ENCODE measurements at regions not wholly inside any gene's neighbourhood (a gene's known extent, or its start where the extent isn't known, plus 50 kb on each side); places are given as distances from the start of the nearest gene placed in this dataset.

DNA sequence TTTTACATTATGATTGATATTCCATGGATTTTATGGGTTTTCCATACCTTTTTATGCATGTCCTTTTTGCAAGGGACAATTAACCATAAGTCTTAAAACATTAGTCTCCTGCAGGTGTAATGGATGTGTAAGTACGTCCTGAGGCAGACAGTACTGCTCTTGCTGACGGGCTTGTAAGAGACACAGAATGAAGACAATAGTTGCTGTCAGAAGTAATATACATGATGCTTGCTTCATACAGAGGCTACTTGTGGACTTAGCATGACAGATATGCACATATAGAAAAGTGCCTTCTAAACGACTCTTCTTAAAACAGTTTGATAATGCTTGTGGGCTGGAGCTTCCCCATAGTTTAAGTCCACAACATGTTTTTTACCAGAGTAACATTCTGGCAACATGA, 182.7 kb downstream of the SPATA31D1 start:
- Mint-ChIP-seq H3K4me3 (no peak overlapping the region), H3K27ac (no peak overlapping the region)

DNA sequence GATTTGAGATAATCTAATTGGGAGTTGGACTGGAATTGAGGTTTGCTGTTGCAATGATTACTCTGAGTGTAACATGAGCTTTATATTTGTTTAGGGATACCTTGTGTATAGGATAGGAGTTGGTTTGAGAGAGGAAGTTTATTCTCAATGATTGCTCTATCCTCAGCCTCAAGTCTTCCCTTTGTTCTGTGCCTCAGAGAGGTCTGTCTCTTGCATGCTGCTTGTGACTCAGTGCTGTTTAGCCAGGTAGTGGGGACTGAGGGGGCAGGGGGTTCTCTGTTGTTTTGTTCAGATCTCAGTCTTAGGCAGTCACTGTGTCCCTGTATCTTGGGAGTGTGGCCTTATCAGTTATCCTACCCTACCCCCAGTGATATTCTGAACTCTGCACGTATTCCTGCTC, 192.1 kb downstream of the SPATA31D1 start:
- Mint-ChIP-seq H3K27ac (no peak overlapping the region), H3K27me3 (ENCODE audit: low read depth, poor library complexity) (peaks cover 7% of the 10 kb centered on the region)

More for the DNA sequence above, 182.7 kb downstream of the SPATA31D1 start:
- Mint-ChIP-seq H3K9me3 (peaks cover 6% of the 10 kb centered on the region), H3K27me3 (ENCODE audit: low read depth, poor library complexity) (no peaks in the 10 kb centered on the region), H3K36me3 (ENCODE audit: low read depth) (no peaks in the 10 kb centered on the region), H3K4me1 (peaks cover 15% of the 10 kb centered on the region)
- DNase-seq, result no peak
- TF ChIP-seq, protein P1, sequence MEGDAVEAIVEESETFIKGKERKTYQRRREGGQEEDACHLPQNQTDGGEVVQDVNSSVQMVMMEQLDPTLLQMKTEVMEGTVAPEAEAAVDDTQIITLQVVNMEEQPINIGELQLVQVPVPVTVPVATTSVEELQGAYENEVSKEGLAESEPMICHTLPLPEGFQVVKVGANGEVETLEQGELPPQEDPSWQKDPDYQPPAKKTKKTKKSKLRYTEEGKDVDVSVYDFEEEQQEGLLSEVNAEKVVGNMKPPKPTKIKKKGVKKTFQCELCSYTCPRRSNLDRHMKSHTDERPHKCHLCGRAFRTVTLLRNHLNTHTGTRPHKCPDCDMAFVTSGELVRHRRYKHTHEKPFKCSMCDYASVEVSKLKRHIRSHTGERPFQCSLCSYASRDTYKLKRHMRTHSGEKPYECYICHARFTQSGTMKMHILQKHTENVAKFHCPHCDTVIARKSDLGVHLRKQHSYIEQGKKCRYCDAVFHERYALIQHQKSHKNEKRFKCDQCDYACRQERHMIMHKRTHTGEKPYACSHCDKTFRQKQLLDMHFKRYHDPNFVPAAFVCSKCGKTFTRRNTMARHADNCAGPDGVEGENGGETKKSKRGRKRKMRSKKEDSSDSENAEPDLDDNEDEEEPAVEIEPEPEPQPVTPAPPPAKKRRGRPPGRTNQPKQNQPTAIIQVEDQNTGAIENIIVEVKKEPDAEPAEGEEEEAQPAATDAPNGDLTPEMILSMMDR (IDR thresholded peaks at IDR 0.05), result no peak

DNA sequence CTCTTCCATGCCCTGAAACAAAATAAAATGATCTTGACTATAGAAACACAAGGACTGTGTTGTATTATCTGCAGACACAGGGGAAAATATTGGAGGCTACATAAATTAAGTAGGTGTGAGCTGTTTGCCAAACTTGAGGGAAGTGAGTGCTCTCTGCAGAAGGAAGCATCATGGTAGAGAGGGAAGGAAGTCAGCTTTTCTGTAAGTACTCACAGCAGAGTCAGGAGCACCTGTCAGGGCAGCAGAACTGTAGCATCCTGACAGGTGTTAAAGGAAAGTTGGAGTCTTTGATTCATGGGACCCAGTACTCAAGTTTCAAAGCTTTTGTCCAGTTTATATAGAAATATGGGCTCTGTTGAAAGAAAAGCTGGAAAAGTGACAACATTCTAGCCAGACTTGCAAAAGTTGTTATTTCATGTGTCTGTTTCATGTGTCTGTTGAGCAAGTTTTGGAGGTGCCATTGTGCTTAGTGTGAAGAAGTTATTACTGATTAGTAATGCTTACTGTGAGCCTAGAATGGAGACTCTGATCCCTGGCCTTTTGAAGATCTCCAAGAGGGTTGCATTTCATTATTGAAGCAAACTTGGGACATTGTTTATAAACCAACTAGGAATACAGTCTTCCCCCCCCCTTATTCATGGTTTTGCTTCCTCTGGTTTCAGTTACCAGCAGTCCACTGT, 194.7 kb downstream of the SPATA31D1 start:
- TF ChIP-seq, protein P1 (IDR thresholded peaks at IDR 0.05), result no peak
- Mint-ChIP-seq H3K9me3 (no peaks in the 10 kb centered on the region), H3K4me3 (no peak overlapping the region), H3K27me3 (ENCODE audit: low read depth, poor library complexity) (peaks cover 7% of the 10 kb centered on the region), H3K27ac (no peak overlapping the region), H3K36me3 (ENCODE audit: low read depth) (peaks cover under 1% of the 10 kb centered on the region), H3K4me1 (peaks cover 45% of the 10 kb centered on the region)
- DNase-seq, result no peak

More for the DNA sequence above, 192.1 kb downstream of the SPATA31D1 start:
- H3K9me3 Mint-ChIP-seq, result peaks cover 17% of the 10 kb centered on the region
- no peak overlapping the region for H3K4me3 Mint-ChIP-seq
- no peak for DNase-seq
- peaks cover 42% of the 10 kb centered on the region for H3K4me1 Mint-ChIP-seq
- H3K36me3 Mint-ChIP-seq (ENCODE audit: low read depth), result peaks cover 4% of the 10 kb centered on the region
- TF ChIP-seq, protein P1 (IDR thresholded peaks at IDR 0.05), result no peak

DNA sequence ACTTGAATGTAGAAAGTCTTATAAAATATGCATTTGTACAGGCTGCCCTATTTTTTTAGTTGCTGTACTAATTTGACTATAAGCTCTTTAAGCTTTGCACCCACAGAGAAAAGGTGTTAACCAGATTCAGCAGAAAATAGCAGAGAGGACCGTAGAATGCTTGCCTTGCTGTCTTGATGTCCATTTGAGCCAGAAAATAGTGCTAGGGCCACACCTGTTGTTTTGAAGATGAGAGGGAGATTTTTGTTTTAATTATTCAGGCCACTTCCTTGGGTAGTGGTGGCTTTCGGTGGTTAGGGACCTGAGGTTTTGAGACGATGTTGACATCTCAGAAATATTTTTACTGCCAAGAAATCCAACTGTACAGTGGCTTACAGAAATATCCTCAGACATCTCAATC, 196.0 kb downstream of the SPATA31D1 start:
- no peak for DNase-seq
- TF ChIP-seq, protein P1 (IDR thresholded peaks at IDR 0.05), result no peak
- H3K27me3 Mint-ChIP-seq (ENCODE audit: low read depth, poor library complexity), result peaks cover 11% of the 10 kb centered on the region
- H3K36me3 Mint-ChIP-seq (ENCODE audit: low read depth), result no peaks in the 10 kb centered on the region
- H3K9me3 Mint-ChIP-seq, result no peaks in the 10 kb centered on the region
- no peak overlapping the region for H3K4me3 Mint-ChIP-seq
- peaks cover 45% of the 10 kb centered on the region for H3K4me1 Mint-ChIP-seq
- H3K27ac Mint-ChIP-seq, result no peak overlapping the region

DNA sequence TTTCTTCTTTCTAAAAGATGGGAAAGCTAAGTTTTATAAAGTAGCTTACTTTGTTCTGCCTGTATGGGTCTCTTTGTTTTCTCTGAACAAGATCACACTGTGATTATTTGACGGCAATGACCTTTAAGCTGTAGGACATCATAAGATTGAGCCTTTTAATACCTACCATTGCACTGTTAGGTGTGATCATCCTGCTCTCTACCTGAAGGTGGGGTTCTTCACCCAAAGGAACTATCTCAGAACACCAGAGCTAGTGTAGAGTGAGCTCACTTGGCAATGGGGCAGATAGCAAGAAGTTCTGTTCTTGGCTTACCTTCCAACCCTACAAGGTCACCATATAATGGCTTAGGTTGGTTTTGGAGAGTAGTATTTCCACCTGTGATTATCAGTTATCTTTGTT, 200.2 kb downstream of the SPATA31D1 start:
- Mint-ChIP-seq H3K36me3 (ENCODE audit: low read depth) (peaks cover under 1% of the 10 kb centered on the region), H3K4me1 (peaks cover 14% of the 10 kb centered on the region), H3K27me3 (ENCODE audit: low read depth, poor library complexity) (peaks cover 6% of the 10 kb centered on the region), H3K9me3 (peaks cover 7% of the 10 kb centered on the region), H3K27ac (no peak overlapping the region), H3K4me3 (no peak overlapping the region)
- no peak for DNase-seq
- TF ChIP-seq, protein P1 (IDR thresholded peaks at IDR 0.05), result no peak
